GM19328 (cell line): ENCODE measurements at regions not wholly inside any gene's neighbourhood (a gene's known extent, or its start where the extent isn't known, plus 50 kb on each side); places are given as distances from the start of the nearest gene placed in this dataset.
"Not testable (repeated sequence)": the region's sequence is repeated elsewhere in the genome, so short reads cannot be mapped to it uniquely, and the experiment has no call there.

ENCODE experiments used
- ATAC-seq: cut with Tn5 transposase; IDR thresholded peaks from one replicate; pipeline ENCODE4 v1.9.1; 2021; ENCODE audit warnings: mild to moderate bottlenecking, moderate library complexity; ENCODE audit not compliant: unreplicated experiment

DNA sequence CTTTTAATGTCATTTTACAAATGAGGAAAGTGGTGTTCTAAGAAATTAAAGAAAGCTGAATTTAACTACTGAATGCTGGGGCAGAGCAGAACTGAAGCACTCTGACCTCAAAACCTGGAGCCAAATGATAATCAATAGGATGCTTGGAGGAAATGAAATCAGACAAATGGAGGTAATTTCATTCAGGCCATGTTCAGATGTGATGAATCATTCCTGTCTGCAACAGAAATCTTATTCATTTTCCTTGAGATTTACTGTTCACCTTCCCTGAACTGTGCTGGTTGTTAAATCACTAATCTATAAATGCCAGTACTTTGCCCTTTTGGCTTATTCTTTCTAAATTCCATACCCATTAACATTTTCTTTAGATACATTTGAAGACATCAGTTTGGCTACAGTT is 85.6 kb upstream of the SNX7 start:
- no peak for ATAC-seq

DNA sequence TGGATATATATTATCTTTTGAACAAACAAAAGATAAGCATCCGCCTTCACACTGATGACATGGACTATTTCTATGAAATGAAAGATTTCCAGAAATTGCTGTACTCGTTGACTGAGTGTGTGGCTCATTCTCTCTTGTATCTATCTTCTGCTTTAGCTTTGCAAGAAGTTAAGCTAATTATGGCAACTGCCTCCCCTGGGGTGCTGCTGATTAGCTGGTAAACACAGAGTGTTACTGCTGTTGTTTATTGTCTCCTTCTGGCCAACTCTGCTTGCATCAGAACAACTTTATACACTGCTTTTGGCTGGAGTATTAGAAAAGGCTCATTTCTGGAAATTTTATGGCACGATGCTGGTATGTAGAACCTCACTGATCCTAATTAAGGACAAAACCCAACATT is 95.6 kb upstream of the SNX7 start:
- ATAC-seq: no peak

DNA sequence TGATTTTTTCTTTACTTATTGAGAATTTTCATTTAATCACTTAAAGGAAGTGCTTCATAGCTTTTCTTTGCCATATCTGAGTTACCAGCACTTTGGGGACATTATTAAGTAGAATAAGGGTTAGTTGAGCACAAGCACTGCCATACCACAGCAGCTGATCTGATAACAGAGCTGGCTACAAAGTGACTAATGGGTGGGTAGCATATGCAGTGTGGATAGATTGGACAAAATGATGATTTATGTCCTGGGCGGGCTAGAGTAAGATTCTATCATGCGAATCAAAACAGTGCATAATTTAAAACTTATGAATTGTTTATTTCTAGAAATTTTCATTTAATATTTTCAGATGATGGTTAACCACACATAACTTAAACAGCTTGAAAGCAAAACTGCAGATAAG is 102.2 kb upstream of the SNX7 start:
- ATAC-seq: no peak

DNA sequence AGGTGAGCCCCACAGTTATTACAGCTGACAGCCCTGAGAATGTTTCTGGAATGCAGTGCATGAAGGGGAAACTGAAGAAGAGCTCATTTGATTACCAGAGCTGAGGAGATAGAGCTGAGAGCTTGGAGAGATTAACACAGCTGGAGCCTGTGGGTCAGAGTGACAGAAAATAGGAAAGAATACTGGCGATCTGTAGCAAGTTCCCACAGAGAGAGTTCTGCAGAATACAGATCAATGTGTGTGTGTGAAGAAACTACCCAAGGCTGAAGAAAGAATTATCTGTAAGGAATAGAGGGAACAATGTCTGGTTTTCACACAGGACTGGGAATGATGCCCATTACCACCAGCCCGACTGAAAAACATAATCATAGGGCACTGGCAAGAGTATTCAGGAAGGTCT is 103.6 kb upstream of the SNX7 start:
- ATAC-seq: no peak

DNA sequence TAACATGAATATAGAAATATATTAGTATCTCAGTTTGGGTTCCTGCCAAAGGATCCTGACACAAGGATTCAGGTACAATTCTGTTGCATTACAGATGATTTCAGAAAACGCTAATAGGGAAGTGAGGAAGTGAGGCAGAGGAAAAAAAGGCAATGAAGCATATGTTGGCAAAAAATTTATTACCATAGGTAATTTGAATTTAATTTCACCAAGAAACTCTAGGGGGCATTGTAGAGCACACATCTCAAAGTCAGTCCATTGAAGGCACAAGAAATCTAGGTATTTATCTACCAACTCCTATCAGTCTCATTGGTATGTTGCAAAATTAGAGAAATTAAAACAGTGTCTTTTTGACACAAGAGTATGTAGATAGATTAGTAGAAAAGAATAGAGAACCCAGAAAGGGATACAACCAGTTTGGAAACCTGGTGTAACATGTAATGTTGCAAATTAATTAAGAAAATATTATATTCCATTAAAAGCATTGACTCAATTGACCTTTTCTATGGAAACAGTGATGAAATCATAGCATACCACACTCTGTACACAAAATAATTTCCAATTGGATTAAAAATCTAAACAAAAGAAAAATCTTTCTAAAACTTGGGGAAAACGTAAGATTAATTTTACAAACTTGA is 104.9 kb upstream of the SNX7 start:
- no peak for ATAC-seq

DNA sequence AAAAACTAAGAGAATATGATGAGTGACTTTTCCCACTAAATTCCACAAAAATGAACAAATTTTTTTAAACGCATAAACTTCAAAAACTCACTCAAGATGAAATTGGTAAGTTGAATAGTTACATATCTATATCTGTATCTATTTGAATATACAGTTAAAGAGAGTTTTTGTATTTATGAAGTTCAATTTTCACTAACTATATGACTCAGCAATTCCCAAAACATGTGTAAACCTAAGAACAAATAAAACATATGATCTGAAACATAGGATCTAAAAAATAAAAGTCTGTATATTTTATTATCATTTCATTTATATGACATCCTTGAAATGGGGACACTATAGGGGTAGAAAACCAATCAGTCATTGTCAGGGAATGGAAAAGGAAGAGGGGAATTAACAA is 105.7 kb upstream of the SNX7 start:
- ATAC-seq: no peak

DNA sequence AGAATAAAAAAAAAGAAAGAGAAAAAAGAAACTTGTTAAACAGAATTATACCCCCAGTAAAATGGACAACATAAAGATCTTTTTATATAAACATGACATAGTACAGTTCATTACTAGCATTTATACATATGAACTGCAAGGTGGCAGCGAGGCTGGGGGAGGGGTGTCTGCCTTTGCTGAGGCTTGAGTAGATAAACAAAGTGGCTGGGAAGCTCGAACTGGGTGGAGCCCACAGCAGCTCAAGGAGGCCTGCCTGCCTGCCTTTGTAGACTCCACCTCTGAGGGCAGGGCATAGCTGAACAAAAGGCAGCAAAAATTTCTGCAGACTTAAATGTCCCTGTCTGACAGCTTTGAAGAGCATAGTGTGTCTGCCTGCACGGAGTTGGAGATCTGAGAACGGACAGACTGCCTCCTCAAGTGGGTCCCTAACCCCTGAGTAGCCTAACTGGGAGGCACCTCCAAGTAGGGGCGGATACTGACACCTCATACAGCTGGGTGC is 108.9 kb upstream of the SNX7 start:
- not testable (repeated sequence) for ATAC-seq

DNA sequence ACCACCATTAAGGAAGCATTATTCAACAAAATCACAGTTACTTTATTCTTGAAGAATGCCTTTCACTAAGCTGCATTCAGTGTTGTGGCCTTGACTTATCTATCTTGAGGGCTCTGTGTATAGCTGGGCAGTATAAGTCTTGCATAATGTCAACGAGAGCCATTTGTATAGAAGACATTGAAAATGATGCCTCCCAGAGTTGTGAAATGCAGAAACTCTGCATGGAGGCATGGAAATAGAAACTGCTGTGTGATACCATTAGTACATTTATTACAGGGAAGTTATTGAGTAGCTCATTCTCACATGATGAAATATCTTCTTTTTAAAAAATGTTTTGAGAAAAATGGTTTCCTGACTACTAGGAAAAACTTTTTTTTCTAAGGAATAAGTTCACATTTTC is 111.4 kb upstream of the SNX7 start:
- no peak for ATAC-seq

DNA sequence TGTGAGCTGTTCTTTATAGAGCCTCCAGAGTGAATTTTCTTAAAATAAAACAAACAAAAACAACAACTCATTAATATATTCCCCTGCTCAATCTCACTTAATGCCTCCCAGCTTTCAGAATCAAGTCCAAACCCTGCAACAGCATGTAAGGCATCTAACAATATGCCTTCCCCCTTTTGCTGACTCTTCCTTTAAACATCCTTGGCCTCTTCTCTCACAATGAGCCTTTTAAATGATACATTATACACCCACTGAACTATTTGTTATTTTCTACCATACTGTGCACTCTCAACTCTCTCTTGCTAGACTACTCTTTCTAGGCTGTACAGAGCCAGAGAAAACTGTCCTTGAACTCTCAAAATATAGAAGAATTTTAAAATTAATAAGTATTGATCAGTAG is 115.2 kb upstream of the SNX7 start:
- ATAC-seq: no peak

DNA sequence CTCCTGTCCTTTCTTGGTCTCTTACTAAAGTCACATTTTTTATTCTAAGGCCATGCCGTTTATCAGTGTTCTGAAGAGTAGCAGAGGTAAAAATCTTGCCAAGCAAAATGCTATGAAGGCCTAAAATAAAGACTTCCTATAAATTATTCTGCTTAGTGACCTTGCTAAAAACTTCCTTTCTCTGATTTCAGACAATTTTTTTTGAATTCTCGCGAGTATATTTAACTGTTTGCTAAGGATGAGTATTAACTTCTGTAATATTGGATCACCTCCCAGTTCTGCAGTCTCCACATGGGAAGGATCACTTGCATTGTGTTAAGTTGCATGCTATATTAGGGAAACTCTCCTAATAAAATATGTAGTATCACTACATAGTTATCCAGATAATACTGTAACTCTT is 123.4 kb upstream of the SNX7 start:
- no peak for ATAC-seq

DNA sequence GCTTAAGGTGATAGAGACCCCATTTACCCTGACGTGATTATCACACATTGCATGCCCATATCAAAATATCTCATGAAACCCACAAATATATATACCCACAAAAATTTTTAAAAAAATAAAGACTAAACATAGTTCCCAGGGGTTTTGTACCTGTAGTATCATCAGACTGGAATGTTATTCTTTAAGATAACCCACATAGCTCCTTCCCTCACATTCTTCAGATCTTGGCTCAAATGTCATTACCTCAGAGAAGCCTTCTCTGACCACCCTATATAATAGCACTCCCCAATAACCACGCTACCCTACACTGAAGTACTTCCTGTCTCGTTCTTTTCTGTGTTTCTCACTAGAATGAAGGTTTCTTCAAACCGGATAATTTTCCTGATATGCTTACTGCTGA is 138.3 kb upstream of the SNX7 start:
- ATAC-seq: no peak

DNA sequence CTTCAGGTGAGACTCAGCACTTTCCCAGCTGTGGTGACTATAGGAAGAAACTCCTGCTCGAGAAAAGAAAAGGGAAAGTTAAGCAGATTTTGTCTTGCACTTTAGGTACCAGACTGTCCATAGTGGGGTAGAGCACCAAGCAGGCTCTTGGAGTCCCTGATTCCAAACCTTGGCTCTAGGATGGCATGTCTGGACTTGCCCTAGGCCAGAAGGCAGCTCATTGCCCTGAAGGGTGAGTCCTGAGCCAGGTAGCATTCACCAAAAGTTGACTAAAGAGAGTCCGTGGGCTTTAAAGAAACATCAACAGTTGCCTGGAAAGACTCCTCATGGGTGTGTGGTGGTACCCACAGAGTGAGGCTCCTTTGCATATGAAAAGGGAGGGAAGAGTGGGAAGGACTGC is 145.2 kb upstream of the SNX7 start:
- ATAC-seq: no peak

DNA sequence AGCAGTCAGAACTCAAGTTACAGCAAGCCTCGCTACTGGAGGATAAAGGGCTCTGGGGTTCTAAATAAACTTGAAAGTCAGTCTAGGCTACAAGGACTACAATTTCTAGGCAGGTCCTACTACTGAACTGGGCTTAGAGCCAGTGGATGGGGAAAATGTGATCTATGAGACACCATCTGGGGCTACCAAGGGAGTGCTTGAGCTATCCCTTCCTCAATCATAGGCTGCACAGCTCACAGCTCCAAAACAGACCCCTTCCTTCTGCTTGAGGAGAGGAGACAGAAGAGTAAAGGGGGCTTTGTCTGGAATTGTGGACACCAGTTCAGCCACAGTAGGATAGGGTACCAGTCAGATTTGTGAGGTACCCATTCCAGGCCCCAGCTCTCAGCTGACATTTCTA is 145.8 kb upstream of the SNX7 start:
- no peak for ATAC-seq

DNA sequence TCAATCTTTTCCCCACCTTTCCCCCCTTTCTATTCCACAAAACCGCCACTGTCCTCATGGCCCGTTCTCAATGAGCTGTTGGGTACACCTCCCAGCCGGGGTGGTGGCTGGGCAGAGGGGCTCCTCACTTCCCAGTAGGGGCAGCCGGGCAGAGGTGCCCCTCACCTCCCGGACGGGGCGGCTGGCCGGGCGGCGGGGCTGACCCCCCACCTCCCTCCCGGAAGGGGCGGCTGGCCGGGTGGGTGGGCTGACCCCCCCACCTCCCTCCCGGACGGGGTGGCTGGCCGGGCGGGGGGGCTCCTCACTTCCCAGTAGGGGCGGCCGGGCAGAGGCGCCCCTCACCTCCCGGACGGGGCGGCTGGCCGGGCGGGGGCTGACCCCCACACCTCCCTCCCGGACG is 149.3 kb upstream of the SNX7 start:
- ATAC-seq: not testable (repeated sequence)

DNA sequence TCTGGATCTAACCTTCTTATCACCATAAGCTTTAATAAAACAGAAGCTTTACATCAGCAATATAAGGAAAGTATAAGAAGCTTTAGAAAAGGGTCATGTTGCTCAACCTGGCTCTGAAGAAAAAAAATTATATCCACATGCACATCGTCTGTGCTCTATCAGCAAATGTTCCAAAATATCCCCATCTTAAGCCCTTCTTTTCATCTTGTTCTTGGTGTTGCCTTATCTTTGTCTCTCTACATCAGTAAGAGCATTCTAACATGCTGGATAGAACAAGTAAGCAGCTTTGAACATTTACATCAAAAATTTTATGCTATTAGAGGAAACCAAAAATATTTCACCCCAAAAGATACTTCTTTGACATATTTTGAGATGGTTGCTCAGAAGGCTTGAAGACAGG is 157.8 kb upstream of the SNX7 start:
- no peak for ATAC-seq

DNA sequence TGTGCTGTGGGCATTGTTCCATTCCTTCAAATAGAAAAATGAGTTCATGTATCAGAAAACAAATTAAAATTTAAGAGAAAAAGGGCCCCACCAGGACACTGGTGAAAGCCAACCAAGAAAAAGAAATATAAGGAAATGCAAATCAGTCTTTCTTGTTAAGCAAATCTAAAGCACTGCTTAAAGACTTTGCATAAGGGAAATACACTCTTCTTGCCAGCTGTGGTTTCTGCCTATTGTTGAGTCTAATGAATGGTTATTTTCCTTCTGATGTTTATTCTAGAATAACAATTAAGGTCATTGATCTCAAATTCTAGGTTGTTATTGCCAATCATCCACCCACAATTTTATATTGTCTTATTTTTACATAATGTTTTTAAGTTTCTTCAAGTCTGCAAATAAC is 158.6 kb upstream of the SNX7 start:
- no peak for ATAC-seq

DNA sequence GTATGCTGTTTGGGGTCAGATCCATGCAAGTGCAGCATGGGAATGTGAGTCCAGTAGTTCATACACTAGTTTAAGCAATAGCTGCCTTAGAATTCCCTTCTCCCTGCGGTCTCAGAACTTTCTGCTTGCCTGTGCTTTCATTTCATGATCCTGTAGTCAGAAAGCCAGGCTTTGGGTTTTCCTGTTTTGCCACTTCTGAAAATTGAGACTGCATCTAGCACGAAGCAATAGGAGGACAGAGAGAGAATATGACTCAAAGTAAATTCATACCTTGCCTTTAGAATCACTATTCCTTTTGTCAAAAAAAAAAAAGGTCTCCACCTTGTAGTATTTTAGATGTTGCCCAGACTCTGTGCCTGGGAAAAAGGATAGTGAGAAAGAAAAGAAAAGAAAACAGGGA is 161.2 kb upstream of the SNX7 start:
- no peak for ATAC-seq

DNA sequence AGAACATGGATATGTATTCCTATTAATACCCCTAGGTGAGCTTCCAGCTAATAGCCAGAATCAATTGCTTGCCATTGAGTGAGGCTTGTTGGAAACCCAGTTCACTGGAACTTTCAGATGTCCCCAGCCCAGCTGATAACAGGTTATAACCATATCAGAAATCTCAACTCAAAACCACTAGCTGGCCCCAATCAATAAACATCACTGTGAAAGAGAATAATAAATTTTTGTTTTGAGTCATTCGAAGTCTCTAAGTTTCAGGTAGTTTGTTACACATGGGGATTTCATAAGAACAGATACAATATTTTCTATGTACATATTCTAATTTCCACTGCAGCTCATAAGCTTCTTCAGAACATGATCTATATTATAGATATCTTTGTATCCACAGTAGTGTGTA is 162.9 kb upstream of the SNX7 start:
- ATAC-seq: no peak

DNA sequence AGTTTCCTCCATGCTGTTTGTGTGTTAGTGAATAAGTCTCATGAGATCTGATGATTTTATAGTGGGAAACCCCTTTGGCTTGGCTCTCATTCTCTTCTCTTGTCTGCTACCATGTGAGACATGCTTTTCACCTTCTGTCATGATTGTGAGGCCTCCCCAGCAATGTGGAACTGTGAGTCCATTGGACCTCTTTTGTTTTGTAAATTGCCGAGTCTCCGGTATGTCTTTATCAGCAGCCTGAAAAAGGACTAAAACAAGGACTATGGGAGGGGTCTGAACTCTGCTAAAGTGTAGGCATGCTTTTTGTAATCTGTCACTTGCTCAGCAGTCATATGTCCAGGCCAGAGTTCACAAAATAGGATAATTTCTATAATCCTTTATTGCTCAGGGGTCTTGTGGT is 164.0 kb upstream of the SNX7 start:
- ATAC-seq: no peak

DNA sequence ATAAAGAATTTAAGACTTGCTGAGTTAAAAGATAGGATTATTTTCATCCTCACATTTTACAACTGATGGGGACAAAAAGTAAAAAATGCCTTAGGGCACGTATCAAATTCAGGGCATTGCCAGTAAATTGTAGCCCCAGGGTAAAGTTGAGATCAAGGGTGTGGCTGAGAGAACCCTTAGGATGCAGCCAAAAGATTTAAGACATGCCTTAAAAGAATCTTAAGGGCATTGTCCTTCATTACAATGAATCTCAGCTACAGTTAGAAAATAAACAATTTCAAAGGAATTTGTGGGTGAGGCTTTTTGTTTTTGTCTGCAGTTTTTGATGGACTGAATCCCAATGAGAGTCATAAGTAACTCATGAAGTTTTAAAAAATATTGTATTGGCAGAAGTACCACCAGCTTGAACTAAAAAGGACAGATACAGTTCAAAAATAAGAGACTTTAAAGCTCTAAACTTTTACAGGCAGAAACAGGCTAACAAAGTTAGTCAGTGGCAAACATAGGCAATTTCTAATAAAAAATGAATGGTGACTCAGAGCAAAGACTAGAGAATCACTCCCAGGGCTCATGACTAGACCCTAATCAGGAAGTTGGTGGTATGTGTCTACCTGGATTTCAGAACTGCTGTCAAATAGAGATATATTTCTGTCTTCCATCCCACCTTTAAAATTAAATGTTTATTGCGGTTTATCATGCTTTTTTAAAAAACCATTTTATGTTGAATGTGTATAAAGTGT is 165.1 kb upstream of the SNX7 start:
- ATAC-seq: no peak

DNA sequence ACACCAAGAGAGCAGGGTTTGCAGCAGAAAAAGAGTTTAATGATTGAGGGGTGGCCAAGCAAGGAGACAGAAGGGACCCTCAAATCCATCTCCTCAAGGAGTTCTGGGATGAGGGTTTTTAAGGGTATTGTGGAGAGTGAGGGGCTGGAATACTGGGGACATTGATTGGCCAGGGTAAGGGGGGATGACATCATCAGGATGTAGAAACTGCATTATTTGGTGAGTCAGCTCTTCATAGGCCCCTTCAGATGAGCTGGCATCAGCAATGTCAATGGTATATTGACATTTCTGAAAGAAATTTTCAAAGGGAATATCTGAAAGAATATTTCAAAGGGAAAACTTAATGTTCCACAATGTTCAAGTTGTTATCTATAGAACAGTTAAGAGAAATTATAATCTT is 168.1 kb upstream of the SNX7 start:
- no peak for ATAC-seq

DNA sequence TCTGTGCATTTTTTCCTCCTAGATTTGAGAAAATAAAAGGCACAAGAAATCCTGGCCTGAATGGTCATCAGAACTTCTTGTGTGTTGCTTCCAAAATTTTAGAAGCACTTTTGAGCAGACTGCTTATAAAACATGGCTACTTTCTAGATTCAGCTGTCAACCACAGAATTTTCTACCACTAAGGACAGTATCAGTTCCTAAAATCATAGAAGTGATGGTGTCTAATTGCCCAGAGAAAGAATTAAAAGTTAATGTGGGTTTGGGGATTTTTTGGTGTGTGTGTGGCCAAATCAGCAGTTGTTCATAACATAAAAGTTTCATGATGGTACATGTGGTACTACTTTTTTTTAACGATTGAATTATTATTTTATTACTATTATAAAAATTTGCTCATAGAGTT is 171.4 kb upstream of the SNX7 start:
- no peak for ATAC-seq

DNA sequence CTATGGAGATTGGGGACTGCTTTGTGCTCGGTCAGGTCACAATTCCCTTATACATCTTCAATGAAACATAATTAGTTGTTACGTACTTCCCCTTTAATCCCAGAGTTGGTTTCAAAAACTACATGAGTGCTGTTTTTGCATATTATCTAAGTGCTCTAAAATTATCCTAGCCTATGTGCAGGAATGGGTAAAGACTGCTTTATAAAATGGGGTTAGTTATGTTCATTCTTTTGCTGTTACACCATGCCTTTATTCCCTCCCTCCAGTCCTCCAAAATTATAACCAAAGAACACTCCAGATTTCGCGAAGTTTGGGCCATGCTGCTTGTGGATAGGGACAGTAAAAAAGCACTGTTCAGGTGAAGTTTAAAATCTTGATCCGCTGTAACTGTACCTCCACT is 173.9 kb upstream of the SNX7 start:
- ATAC-seq: no peak
